Calu3 (cell line): ENCODE measurements at regions not wholly inside any gene's neighbourhood (a gene's known extent, or its start where the extent isn't known, plus 50 kb on each side); places are given as distances from the start of the nearest gene placed in this dataset.

Experiments used
- BruUV-seq: library from RNA; stranded (reverse); fragments of 400-500 nt; replicated peaks from 2 replicates; lab custom pipeline; 2021; lab: Mats Ljungman, UMichigan
- CTCF ChIA-PET: fragments of 300-600 bp; sonication (Branson Sonifier 250); formaldehyde crosslinking; loops from one replicate; lab custom pipeline; 2022; ENCODE audit warnings: antibody characterized with exemption; lab: Charles Lee
- DNase-seq: peaks from one replicate; pipeline ENCODE4 v3.0.0; 2022
- H3K27ac Mint-ChIP-seq: one replicate; pipeline ENCODE4 v1.8.0; 2022; ENCODE audit warnings: mixed read lengths; ENCODE audit not compliant: unreplicated experiment
- H3K27me3 Mint-ChIP-seq: one replicate; pipeline ENCODE4 v1.8.0; 2022; ENCODE audit warnings: mixed read lengths; ENCODE audit not compliant: unreplicated experiment
- H3K36me3 Mint-ChIP-seq: one replicate; pipeline ENCODE4 v1.8.0; 2022; ENCODE audit warnings: mild to moderate bottlenecking, moderate library complexity, mixed read lengths; ENCODE audit not compliant: insufficient read depth, unreplicated experiment
- H3K4me1 Mint-ChIP-seq: one replicate; pipeline ENCODE4 v1.8.0; 2022; ENCODE audit warnings: mild to moderate bottlenecking, low read depth, mixed read lengths; ENCODE audit not compliant: unreplicated experiment
- H3K4me3 Mint-ChIP-seq: one replicate; pipeline ENCODE4 v1.8.0; 2022; ENCODE audit warnings: mild to moderate bottlenecking, low read depth, moderate library complexity, mixed read lengths; ENCODE audit not compliant: unreplicated experiment
- H3K9me3 Mint-ChIP-seq: one replicate; pipeline ENCODE4 v1.8.0; 2022; ENCODE audit warnings: low read depth, mixed read lengths; ENCODE audit not compliant: unreplicated experiment
- intact Hi-C: fragments of 100-400 bp; cut with micrococcal nuclease; formaldehyde crosslinking; loops from one replicate; pipeline ENCODE4 v1.10.0; 2022; ENCODE audit not compliant: unreplicated experiment
- TF ChIP-seq, protein P1 (sequence below): fragments of 200-600 bp; IDR thresholded peaks from one replicate; pipeline ENCODE4 v1.8.0; 2022; ENCODE audit warnings: antibody characterized with exemption; ENCODE audit not compliant: unreplicated experiment

DNA sequence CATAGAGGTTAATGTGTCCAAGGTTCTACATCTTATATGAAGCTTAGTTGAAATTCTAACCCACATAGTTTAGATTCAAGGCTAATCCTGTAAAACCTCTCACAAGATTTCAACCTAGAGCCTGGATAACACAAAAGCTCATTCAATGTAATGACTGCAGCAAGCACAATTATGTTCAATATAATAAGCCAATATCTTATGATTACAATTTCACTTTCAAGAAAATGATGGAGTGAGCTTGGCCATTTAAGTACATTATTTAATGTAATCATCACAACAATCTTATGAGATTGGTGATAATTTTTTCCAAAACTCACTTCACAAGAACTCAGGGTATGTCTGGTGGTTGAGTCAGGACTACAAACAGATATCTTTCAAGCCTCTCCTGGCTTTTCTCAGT is 1140.8 kb upstream of the WWC1 start:
- DNase-seq: no peak
- TF ChIP-seq, protein P1, sequence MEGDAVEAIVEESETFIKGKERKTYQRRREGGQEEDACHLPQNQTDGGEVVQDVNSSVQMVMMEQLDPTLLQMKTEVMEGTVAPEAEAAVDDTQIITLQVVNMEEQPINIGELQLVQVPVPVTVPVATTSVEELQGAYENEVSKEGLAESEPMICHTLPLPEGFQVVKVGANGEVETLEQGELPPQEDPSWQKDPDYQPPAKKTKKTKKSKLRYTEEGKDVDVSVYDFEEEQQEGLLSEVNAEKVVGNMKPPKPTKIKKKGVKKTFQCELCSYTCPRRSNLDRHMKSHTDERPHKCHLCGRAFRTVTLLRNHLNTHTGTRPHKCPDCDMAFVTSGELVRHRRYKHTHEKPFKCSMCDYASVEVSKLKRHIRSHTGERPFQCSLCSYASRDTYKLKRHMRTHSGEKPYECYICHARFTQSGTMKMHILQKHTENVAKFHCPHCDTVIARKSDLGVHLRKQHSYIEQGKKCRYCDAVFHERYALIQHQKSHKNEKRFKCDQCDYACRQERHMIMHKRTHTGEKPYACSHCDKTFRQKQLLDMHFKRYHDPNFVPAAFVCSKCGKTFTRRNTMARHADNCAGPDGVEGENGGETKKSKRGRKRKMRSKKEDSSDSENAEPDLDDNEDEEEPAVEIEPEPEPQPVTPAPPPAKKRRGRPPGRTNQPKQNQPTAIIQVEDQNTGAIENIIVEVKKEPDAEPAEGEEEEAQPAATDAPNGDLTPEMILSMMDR: no peak
- no peaks in the 10 kb centered on the region for H3K4me1 Mint-ChIP-seq
- no TSS peak for BruUV-seq
- H3K36me3 Mint-ChIP-seq: no peaks in the 10 kb centered on the region
- H3K27ac Mint-ChIP-seq: no peak overlapping the region
- no peaks in the 10 kb centered on the region for H3K27me3 Mint-ChIP-seq
- H3K9me3 Mint-ChIP-seq: no peaks in the 10 kb centered on the region
- CTCF ChIA-PET: interaction anchor here (0.5 kb wide), 1 partner anchor 12 kb away, joined by 3 read pairs; no protein-coding TSS in a partner anchor
- intact Hi-C loops: no loop called here
- H3K4me3 Mint-ChIP-seq: no peak overlapping the region

DNA sequence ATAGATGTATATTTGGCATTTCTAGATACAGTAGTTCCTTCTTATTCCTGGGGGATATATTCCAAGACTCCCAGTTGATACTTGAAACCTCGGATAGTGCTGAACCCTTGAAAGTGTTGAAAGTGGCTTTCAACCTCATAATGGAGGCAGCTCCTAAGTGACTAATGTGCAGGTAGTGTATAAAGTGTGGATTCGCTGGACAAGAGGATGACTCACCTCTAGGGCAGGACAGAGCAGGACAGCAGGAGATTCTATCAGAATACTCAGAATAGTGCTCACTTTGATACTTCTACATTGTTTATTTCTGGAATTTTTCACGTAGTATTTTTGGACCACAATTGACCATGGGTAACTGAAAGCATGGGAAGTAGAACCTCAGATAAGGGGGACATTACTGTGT is 1138.9 kb upstream of the WWC1 start:
- Mint-ChIP-seq H3K4me1 (no peaks in the 10 kb centered on the region), H3K36me3 (no peaks in the 10 kb centered on the region), H3K27me3 (no peaks in the 10 kb centered on the region), H3K4me3 (no peak overlapping the region), H3K27ac (no peak overlapping the region), H3K9me3 (no peaks in the 10 kb centered on the region)
- CTCF ChIA-PET: interaction anchor here (0.5 kb wide), 1 partner anchor 753 kb away, joined by 4 read pairs; no protein-coding TSS in a partner anchor
- intact Hi-C loops: no loop called here
- TF ChIP-seq, protein P1: no peak
- DNase-seq: no peak
- no TSS peak for BruUV-seq

DNA sequence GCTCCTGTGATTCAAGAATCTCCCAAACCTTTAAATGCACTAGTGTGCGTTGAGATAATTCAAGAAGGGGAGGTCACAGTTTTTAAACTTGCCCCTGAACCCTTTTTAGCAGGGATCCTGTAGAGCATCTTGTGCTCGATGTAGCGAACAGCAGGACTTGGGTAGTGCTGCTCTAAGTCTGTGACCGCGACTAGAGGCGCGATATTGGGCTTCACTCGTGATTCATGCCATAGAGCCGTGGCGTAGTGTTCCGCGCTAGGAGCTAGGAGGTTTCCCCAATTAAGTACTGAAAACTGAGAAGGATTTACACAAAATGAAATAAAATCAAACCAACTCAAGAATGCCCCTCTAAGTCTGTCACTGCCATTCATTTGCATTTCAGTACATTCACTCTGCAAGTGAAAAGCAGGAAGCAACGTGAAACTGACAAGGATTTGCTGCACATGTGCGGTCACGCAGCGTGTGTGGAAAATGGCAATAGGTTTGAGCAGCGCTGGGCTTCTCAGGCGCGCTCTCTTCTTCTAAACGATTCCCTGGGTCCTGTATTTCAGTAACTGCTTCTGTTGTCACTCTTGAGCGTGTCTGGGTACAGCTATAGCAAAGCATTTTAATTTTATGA is 1135.9 kb upstream of the WWC1 start:
- DNase-seq: no peak
- no peaks in the 10 kb centered on the region for H3K36me3 Mint-ChIP-seq
- H3K4me1 Mint-ChIP-seq: no peaks in the 10 kb centered on the region
- TF ChIP-seq, protein P1: no peak
- CTCF ChIA-PET: no interaction called here
- H3K27ac Mint-ChIP-seq: no peak overlapping the region
- BruUV-seq: no TSS peak
- no peaks in the 10 kb centered on the region for H3K27me3 Mint-ChIP-seq
- intact Hi-C loops: no loop called here
- no peaks in the 10 kb centered on the region for H3K9me3 Mint-ChIP-seq
- no peak overlapping the region for H3K4me3 Mint-ChIP-seq

DNA sequence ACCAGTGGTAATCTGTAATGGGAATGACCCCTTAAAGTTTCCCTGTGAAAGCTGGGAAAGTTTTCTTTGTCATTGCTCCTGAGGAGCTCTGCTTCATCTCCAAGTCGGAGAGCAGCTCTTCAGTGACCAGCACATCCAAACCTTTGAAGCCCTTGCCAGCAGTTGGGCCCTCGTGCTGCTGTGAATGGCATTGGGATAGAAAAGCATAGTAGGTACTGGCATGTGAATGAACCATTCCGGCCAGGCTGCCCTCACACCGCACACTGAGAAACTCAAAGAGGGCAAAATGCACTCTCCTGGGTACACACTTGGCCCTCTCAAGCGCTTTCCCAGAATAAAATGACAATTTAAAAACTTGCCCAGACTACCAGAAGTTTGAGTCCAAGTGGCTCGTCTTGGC is 1135.0 kb upstream of the WWC1 start:
- Mint-ChIP-seq H3K4me1 (no peaks in the 10 kb centered on the region), H3K27me3 (no peaks in the 10 kb centered on the region), H3K27ac (no peak overlapping the region), H3K4me3 (no peak overlapping the region), H3K9me3 (no peaks in the 10 kb centered on the region), H3K36me3 (no peaks in the 10 kb centered on the region)
- no TSS peak for BruUV-seq
- no peak for DNase-seq
- intact Hi-C loops: no loop called here
- TF ChIP-seq, protein P1: no peak
- CTCF ChIA-PET: no interaction called here
